ENCODE measurements at regions not wholly inside any gene's neighbourhood (a gene's known extent, or its start where the extent isn't known, plus 50 kb on each side); places are given as distances from the start of the nearest gene placed in this dataset.

GRCh38 chr15:62565634-62566026 is 400.5 kb upstream of the C2CD4B start:
- Histone ChIP-seq H3K9me3 (ENCODE audit: control insufficient read depth, insufficient read depth, low read length) (no peaks in the 10 kb centered on the region), H3K27me3 (ENCODE audit: control insufficient read depth, insufficient read depth, low read length) (no peaks in the 10 kb centered on the region), H3K27ac (ENCODE audit: low read depth, low read length) (no peak overlapping the region), H3K4me3 (ENCODE audit: low read depth, low read length) (no peak overlapping the region)
- DNase-seq (ENCODE audit: low read depth, low spot score) = no peak
- ChIA-PET POLR2A (no interaction called here), CTCF (no interaction called here)
- no peak for TF ChIP-seq CTCF (IDR thresholded peaks at IDR 0.05; ENCODE audit: low read depth, low read length)

GRCh38 chr15:62566248-62566647 is 401.2 kb upstream of the C2CD4B start:
- POLR2A ChIA-PET = no interaction called here
- Histone ChIP-seq H3K9me3 (ENCODE audit: control insufficient read depth, insufficient read depth, low read length) (no peaks in the 10 kb centered on the region), H3K4me3 (ENCODE audit: low read depth, low read length) (no peak overlapping the region), H3K27ac (ENCODE audit: low read depth, low read length) (no peak overlapping the region), H3K27me3 (ENCODE audit: control insufficient read depth, insufficient read depth, low read length) (no peaks in the 10 kb centered on the region)
- no peak for DNase-seq (ENCODE audit: low read depth, low spot score)
- CTCF ChIA-PET = no interaction called here
- no peak for TF ChIP-seq CTCF (IDR thresholded peaks at IDR 0.05; ENCODE audit: low read depth, low read length)

- H3K27ac ChIP-seq (ENCODE audit: low read depth, low read length) = no peak overlapping the region
- no peak overlapping the region for H3K4me3 ChIP-seq (ENCODE audit: low read depth, low read length)
- H3K27me3 ChIP-seq (ENCODE audit: control insufficient read depth, insufficient read depth, low read length) = no peaks in the 10 kb centered on the region
- TF ChIP-seq CTCF (IDR thresholded peaks at IDR 0.05; ENCODE audit: low read depth, low read length) = no peak
- no peak for DNase-seq (ENCODE audit: low read depth, low spot score)
- no peaks in the 10 kb centered on the region for H3K9me3 ChIP-seq (ENCODE audit: control insufficient read depth, insufficient read depth, low read length)
- POLR2A ChIA-PET = no interaction called here
- CTCF ChIA-PET = no interaction called here
These were observed 402.4 kb upstream of the C2CD4B start for GRCh38 chr15:62567501-62567900.

- H3K27ac ChIP-seq (ENCODE audit: low read depth, low read length) = no peak overlapping the region
- H3K4me3 ChIP-seq (ENCODE audit: low read depth, low read length) = no peak overlapping the region
- DNase-seq (ENCODE audit: low read depth, low spot score) = no peak
- H3K27me3 ChIP-seq (ENCODE audit: control insufficient read depth, insufficient read depth, low read length) = peaks cover 2% of the 10 kb centered on the region
- no peaks in the 10 kb centered on the region for H3K9me3 ChIP-seq (ENCODE audit: control insufficient read depth, insufficient read depth, low read length)
- ChIA-PET CTCF (no interaction called here), POLR2A (no interaction called here)
- no peak for TF ChIP-seq CTCF (IDR thresholded peaks at IDR 0.05; ENCODE audit: low read depth, low read length)
These were observed 402.9 kb upstream of the C2CD4B start for GRCh38 chr15:62568004-62568403.

GRCh38 chr15:62568702-62569101 is 403.6 kb upstream of the C2CD4B start:
- POLR2A ChIA-PET = interaction anchor here (0.6 to 1.3 kb wide), 3 partner anchors 38 to 1661 kb away, joined by 5 to 14 read pairs (median 9); no protein-coding TSS in a partner anchor
- peaks cover 3% of the 10 kb centered on the region for H3K27me3 ChIP-seq (ENCODE audit: control insufficient read depth, insufficient read depth, low read length)
- CTCF ChIA-PET = interaction anchor here (0.7 kb wide), 1 partner anchor 261 kb away, joined by 3 read pairs; no protein-coding TSS in a partner anchor
- TF ChIP-seq CTCF (IDR thresholded peaks at IDR 0.05; ENCODE audit: low read depth, low read length) = no peak
- no peak for DNase-seq (ENCODE audit: low read depth, low spot score)
- no peaks in the 10 kb centered on the region for H3K9me3 ChIP-seq (ENCODE audit: control insufficient read depth, insufficient read depth, low read length)
- H3K27ac ChIP-seq (ENCODE audit: low read depth, low read length) = no peak overlapping the region
- no peak overlapping the region for H3K4me3 ChIP-seq (ENCODE audit: low read depth, low read length)

Measured in AG04450 (cell line).